Fibroblast of the aortic adventitia (primary cell): ENCODE measurements at regions not wholly inside any gene's neighbourhood (a gene's known extent, or its start where the extent isn't known, plus 50 kb on each side); places are given as distances from the start of the nearest gene placed in this dataset.
"Not testable (repeated sequence)": the region's sequence is repeated elsewhere in the genome, so short reads cannot be mapped to it uniquely, and the experiment has no call there.

Experiments used
- DNase-seq: peaks from one replicate; pipeline ENCODE4 v3.0.0-alpha.2; 2010; ENCODE audit warnings: low read depth
- H3K4me3 ChIP-seq: 2 replicates; pipeline ENCODE4 v1.5.1; 2011; ENCODE audit warnings: low read depth, mild to moderate bottlenecking, control low read depth, low read length, moderate library complexity
- CTCF ChIP-seq: IDR thresholded peaks from 2 replicates; pipeline ENCODE4 v1.5.1; 2011; ENCODE audit warnings: mild to moderate bottlenecking, low read length, control low read depth, inconsistent platforms; ENCODE audit not compliant: insufficient read depth

- H3K4me3 ChIP-seq: no peak overlapping the region
- no peak for DNase-seq
- no peak for TF ChIP-seq CTCF
These were observed 427.3 kb upstream of the SMIM21 start for GRCh38 chr18:75854808-75855207.

DNA sequence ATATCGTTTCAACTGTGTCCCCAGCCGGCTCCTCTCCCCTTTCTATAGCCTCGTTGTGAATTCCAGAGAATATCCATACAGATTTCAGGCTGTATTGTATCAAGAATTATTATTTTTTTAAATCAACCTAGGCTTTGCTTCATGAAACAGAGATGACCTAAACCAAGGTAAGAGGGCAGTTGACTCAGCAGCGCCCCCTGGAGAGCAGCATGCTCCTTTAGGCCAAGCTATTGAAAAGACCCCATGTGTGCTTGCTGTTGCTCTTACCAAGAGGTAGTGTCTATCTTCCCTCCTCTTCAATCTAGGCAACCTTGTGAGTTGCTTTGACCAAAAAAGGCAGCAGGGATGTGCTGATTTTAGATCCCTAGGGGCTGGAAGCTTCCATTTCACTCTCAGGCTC lies 426.7 kb upstream of the SMIM21 start:
- DNase-seq: no peak
- TF ChIP-seq CTCF: no peak
- no peak overlapping the region for H3K4me3 ChIP-seq

GRCh38 chr18:75846321-75846720 lies 418.8 kb upstream of the SMIM21 start:
- TF ChIP-seq CTCF: no peak
- H3K4me3 ChIP-seq: no peak overlapping the region
- no peak for DNase-seq

- TF ChIP-seq CTCF: no peak
- H3K4me3 ChIP-seq: no peak overlapping the region
- DNase-seq: no peak
These were observed 417.9 kb upstream of the SMIM21 start for GRCh38 chr18:75845413-75845812.

GRCh38 chr18:75844146-75844545 lies 416.6 kb upstream of the SMIM21 start:
- TF ChIP-seq CTCF: no peak
- no peak overlapping the region for H3K4me3 ChIP-seq
- DNase-seq: no peak

DNA sequence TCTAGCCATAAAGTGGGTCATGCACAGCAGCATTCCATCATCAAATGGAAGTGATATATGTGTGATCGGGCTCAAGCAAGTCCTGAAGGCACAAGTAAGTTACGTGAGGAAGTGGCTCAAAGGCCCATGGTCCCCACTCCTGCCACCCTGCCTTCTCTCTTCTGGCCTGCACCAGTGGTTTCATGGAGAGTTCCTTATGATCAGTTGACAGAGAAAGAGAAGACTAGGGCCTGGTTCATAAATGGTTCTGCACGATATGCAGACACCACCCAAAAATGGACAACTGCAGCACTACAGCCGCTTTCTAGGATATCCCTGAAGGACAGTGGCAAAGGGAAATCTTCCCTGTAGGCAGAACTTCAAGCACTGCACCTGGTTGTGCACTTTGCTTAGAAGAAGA lies 412.6 kb upstream of the SMIM21 start:
- TF ChIP-seq CTCF: no peak
- no peak for DNase-seq
- no peak overlapping the region for H3K4me3 ChIP-seq

GRCh38 chr18:75839686-75840085 lies 412.2 kb upstream of the SMIM21 start:
- H3K4me3 ChIP-seq, DNase-seq: not testable (repeated sequence)
